Neuron (in vitro differentiated cells): ENCODE measurements at regions not wholly inside any gene's neighbourhood (a gene's known extent, or its start where the extent isn't known, plus 50 kb on each side); places are given as distances from the start of the nearest gene placed in this dataset.
A peak's percentile ranks its signal among the peaks of the same experiment; 100 is the strongest.

Source experiments
- H2AFZ ChIP-seq: one replicate; pipeline ENCODE4 v1.6.1; 2013; ENCODE audit warnings: low read depth, mild to moderate bottlenecking, inconsistent platforms, low read length, moderate library complexity
- H3K27me3 ChIP-seq: one replicate; pipeline ENCODE4 v1.6.1; 2013; ENCODE audit warnings: low read length; ENCODE audit not compliant: insufficient read depth
- H3K36me3 ChIP-seq: one replicate; pipeline ENCODE4 v1.6.1; 2013; ENCODE audit warnings: low read length; ENCODE audit not compliant: insufficient read depth
- H3K4me1 ChIP-seq: one replicate; pipeline ENCODE4 v1.6.1; 2013; ENCODE audit warnings: low read length; ENCODE audit not compliant: insufficient read depth
- H3K4me3 ChIP-seq: 2 replicates; pipeline ENCODE4 v1.5.1; 2013; ENCODE audit warnings: mild to moderate bottlenecking, low read length, moderate library complexity
- H3K9me3 ChIP-seq: one replicate; pipeline ENCODE4 v1.6.1; 2013; ENCODE audit warnings: low read length

GRCh38 chr1:58836408-58836807 lies 52.6 kb upstream of the JUN start:
- no peaks in the 10 kb centered on the region for H3K4me1 ChIP-seq
- H2AFZ ChIP-seq = no peak overlapping the region
- no peaks in the 10 kb centered on the region for H3K27me3 ChIP-seq
- H3K4me3 ChIP-seq = no peak overlapping the region
- no peaks in the 10 kb centered on the region for H3K36me3 ChIP-seq
- no peaks in the 10 kb centered on the region for H3K9me3 ChIP-seq

- no peak overlapping the region for H2AFZ ChIP-seq
- H3K27me3 ChIP-seq = no peaks in the 10 kb centered on the region
- H3K4me1 ChIP-seq = no peaks in the 10 kb centered on the region
- no peaks in the 10 kb centered on the region for H3K9me3 ChIP-seq
- no peaks in the 10 kb centered on the region for H3K36me3 ChIP-seq
- no peak overlapping the region for H3K4me3 ChIP-seq
Observed at GRCh38 chr1:58837886-58838285, 54.0 kb upstream of the JUN start.

- no peaks in the 10 kb centered on the region for H3K36me3 ChIP-seq
- no peak overlapping the region for H3K4me3 ChIP-seq
- H3K9me3 ChIP-seq = no peaks in the 10 kb centered on the region
- no peak overlapping the region for H2AFZ ChIP-seq
- no peaks in the 10 kb centered on the region for H3K27me3 ChIP-seq
- H3K4me1 ChIP-seq = no peaks in the 10 kb centered on the region
Observed at GRCh38 chr1:58839147-58839795, 55.4 kb upstream of the JUN start.

GRCh38 chr1:58839846-58840835 lies 56.3 kb upstream of the JUN start:
- Histone ChIP-seq H3K9me3 (no peaks in the 10 kb centered on the region), H2AFZ (no peak overlapping the region), H3K4me3 (no peak overlapping the region), H3K4me1 (no peaks in the 10 kb centered on the region), H3K36me3 (no peaks in the 10 kb centered on the region), H3K27me3 (no peaks in the 10 kb centered on the region)

- H3K9me3 ChIP-seq = no peaks in the 10 kb centered on the region
- H3K27me3 ChIP-seq = no peaks in the 10 kb centered on the region
- H3K36me3 ChIP-seq = no peaks in the 10 kb centered on the region
- H3K4me3 ChIP-seq = no peak overlapping the region
- H2AFZ ChIP-seq = no peak overlapping the region
- H3K4me1 ChIP-seq = no peaks in the 10 kb centered on the region
Observed at GRCh38 chr1:58841455-58841854, 57.6 kb upstream of the JUN start.

GRCh38 chr1:58842941-58843340 lies 59.1 kb upstream of the JUN start:
- no peak overlapping the region for H3K4me3 ChIP-seq
- no peaks in the 10 kb centered on the region for H3K27me3 ChIP-seq
- H3K4me1 ChIP-seq = no peaks in the 10 kb centered on the region
- no peaks in the 10 kb centered on the region for H3K36me3 ChIP-seq
- H2AFZ ChIP-seq = no peak overlapping the region
- H3K9me3 ChIP-seq = no peaks in the 10 kb centered on the region

- no peaks in the 10 kb centered on the region for H3K9me3 ChIP-seq
- no peak overlapping the region for H3K4me3 ChIP-seq
- no peaks in the 10 kb centered on the region for H3K36me3 ChIP-seq
- no peaks in the 10 kb centered on the region for H3K4me1 ChIP-seq
- H2AFZ ChIP-seq = no peak overlapping the region
- no peaks in the 10 kb centered on the region for H3K27me3 ChIP-seq
Observed at GRCh38 chr1:58844176-58844575, 60.3 kb upstream of the JUN start.

GRCh38 chr1:58845942-58846341 lies 62.1 kb upstream of the JUN start:
- Histone ChIP-seq H3K4me1 (no peaks in the 10 kb centered on the region), H3K27me3 (no peaks in the 10 kb centered on the region), H3K9me3 (no peaks in the 10 kb centered on the region), H2AFZ (no peak overlapping the region), H3K36me3 (no peaks in the 10 kb centered on the region), H3K4me3 (no peak overlapping the region)

- H3K9me3 ChIP-seq = no peaks in the 10 kb centered on the region
- no peaks in the 10 kb centered on the region for H3K27me3 ChIP-seq
- H3K36me3 ChIP-seq = no peaks in the 10 kb centered on the region
- H3K4me1 ChIP-seq = no peaks in the 10 kb centered on the region
- H3K4me3 ChIP-seq = no peak overlapping the region
- peak overlapping the region; percentile 24 for H2AFZ ChIP-seq
Observed at GRCh38 chr1:58848818-58849411, 65.1 kb upstream of the JUN start.

GRCh38 chr1:58849551-58849950 lies 65.7 kb upstream of the JUN start:
- Histone ChIP-seq H3K27me3 (no peaks in the 10 kb centered on the region), H3K4me3 (no peak overlapping the region), H3K36me3 (no peaks in the 10 kb centered on the region), H3K9me3 (no peaks in the 10 kb centered on the region), H3K4me1 (no peaks in the 10 kb centered on the region), H2AFZ (no peak overlapping the region)

GRCh38 chr1:58850636-58851035 lies 66.8 kb upstream of the JUN start:
- H3K4me3 ChIP-seq = no peak overlapping the region
- no peaks in the 10 kb centered on the region for H3K4me1 ChIP-seq
- no peaks in the 10 kb centered on the region for H3K9me3 ChIP-seq
- no peak overlapping the region for H2AFZ ChIP-seq
- no peaks in the 10 kb centered on the region for H3K36me3 ChIP-seq
- no peaks in the 10 kb centered on the region for H3K27me3 ChIP-seq

- H3K27me3 ChIP-seq = no peaks in the 10 kb centered on the region
- H3K4me1 ChIP-seq = no peaks in the 10 kb centered on the region
- H3K9me3 ChIP-seq = no peaks in the 10 kb centered on the region
- H3K36me3 ChIP-seq = no peaks in the 10 kb centered on the region
- no peak overlapping the region for H3K4me3 ChIP-seq
- H2AFZ ChIP-seq = no peak overlapping the region
Observed at GRCh38 chr1:58852731-58853485, 69.1 kb upstream of the JUN start.

GRCh38 chr1:58854576-58854975 lies 70.7 kb upstream of the JUN start:
- no peaks in the 10 kb centered on the region for H3K9me3 ChIP-seq
- H3K36me3 ChIP-seq = no peaks in the 10 kb centered on the region
- no peaks in the 10 kb centered on the region for H3K4me1 ChIP-seq
- H2AFZ ChIP-seq = no peak overlapping the region
- no peak overlapping the region for H3K4me3 ChIP-seq
- no peaks in the 10 kb centered on the region for H3K27me3 ChIP-seq
